Astrocyte (in vitro differentiated cells and primary cell): ENCODE measurements at regions not wholly inside any gene's neighbourhood (a gene's known extent, or its start where the extent isn't known, plus 50 kb on each side); places are given as distances from the start of the nearest gene placed in this dataset.

ENCODE experiments used
- CTCF ChIP-seq: IDR thresholded peaks from 2 replicates; pipeline ENCODE4 v1.5.1; 2011; ENCODE audit warnings: low read depth, mild to moderate bottlenecking, inconsistent platforms, low read length, moderate library complexity; ENCODE audit not compliant: insufficient read depth
- EZH2 ChIP-seq: IDR thresholded peaks from 2 replicates; pipeline ENCODE4 v1.6.1; 2012; ENCODE audit warnings: mild to moderate bottlenecking, low read length, inconsistent platforms; ENCODE audit not compliant: insufficient read depth

GRCh38 chr7:53719122-53719521, 683.7 kb downstream of the POM121L12 start:
- TF ChIP-seq CTCF = no peak
- TF ChIP-seq EZH2 = no peak
